ENCODE measurements at regions not wholly inside any gene's neighbourhood (a gene's known extent, or its start where the extent isn't known, plus 50 kb on each side); places are given as distances from the start of the nearest gene placed in this dataset.

DNA sequence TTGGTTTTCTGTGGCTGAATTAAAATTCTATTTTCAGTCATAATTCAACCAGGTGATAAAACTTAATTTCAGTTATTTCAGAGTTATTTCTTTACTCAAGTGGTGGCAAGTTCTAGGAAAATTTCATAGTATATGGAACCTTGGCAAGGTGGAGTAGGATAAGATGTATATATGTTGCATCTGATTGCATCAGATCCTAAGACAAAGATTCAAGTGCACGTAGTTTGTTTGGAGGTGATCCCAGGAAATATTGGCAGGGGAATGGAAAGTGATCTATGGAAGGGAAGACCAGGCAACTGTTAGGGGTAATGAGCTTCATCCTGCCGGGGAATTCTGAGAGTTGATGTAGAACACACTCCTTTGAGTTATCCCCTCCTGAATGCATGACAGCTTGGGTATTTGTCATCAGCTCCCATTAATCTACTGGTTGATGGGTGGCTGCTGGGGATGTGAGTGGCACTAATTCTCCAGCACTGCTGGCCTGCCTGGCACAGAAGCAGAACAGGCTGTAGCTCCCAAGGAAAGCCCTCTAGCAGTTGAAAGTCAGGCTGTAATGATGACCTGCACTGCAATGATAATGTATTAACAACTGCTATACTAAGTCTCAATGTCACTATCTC, 52.2 kb upstream of the TOM1L1 start:
- H3K9me3 Mint-ChIP-seq, result no peaks in the 10 kb centered on the region
- H3K27ac Mint-ChIP-seq, result no peak overlapping the region
- DNase-seq (no peak), ATAC-seq (no peak)
- H3K27me3 Mint-ChIP-seq, result peaks cover 6% of the 10 kb centered on the region
- no peaks in the 10 kb centered on the region for H3K4me1 Mint-ChIP-seq
- no peak overlapping the region for H3K4me3 Mint-ChIP-seq

DNA sequence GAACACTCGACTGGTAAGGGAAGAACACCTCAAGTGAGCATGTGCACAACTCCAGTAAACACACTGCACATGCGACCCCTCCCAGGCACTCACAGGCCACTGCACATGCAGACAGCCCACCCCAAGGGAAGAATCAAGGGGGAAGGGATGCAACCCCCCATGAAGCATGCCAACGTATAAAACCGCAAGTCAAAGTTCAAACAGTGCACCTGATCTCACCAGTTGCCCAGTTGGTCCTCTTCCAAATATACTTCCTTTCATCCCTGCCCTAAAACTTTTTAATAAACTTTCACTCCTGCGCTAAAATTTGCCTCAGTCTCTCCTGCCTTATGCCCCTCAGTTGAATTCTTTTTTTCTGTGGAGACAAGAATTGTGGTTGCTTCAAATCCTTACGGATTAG, 51.0 kb upstream of the TOM1L1 start:
- no peaks in the 10 kb centered on the region for H3K4me1 Mint-ChIP-seq
- H3K9me3 Mint-ChIP-seq, result no peaks in the 10 kb centered on the region

More for the DNA sequence above, 51.0 kb upstream of the TOM1L1 start:
- ATAC-seq, result no peak
- no peak overlapping the region for H3K27ac Mint-ChIP-seq
- H3K4me3 Mint-ChIP-seq, result no peak overlapping the region
- no peak for DNase-seq
- peaks cover 11% of the 10 kb centered on the region for H3K27me3 Mint-ChIP-seq
